HCT116 (cell line): ENCODE measurements at regions not wholly inside any gene's neighbourhood (a gene's known extent, or its start where the extent isn't known, plus 50 kb on each side); places are given as distances from the start of the nearest gene placed in this dataset.

Source experiments
- CEBPB ChIP-seq: IDR thresholded peaks from 2 replicates; pipeline ENCODE4 v1.6.1; 2012; ENCODE audit warnings: low read depth
- EGR1 ChIP-seq: IDR thresholded peaks from 2 replicates; pipeline ENCODE4 v1.6.1; 2012; ENCODE audit warnings: low read depth
- EZH2 ChIP-seq: fragments of 200-600 bp; sonication (generic); IDR thresholded peaks from 2 replicates; pipeline ENCODE4 v1.6.1; 2017; ENCODE audit warnings: antibody characterized with exemption, mixed run types
- MAX ChIP-seq: IDR thresholded peaks from 2 replicates; pipeline ENCODE4 v1.6.1; 2012
- POLR2A ChIP-seq: IDR thresholded peaks from 2 replicates; pipeline ENCODE4 v1.7.0; 2011; ENCODE audit warnings: borderline replicate concordance; ENCODE audit not compliant: insufficient read depth, insufficient read length; ENCODE audit errors: extremely low read depth
- POLR2AphosphoS5 ChIP-seq: IDR thresholded peaks from 2 replicates; pipeline ENCODE4 v1.6.1; 2011; ENCODE audit warnings: mild to moderate bottlenecking, low read depth, low read length, moderate library complexity
- RAD21 ChIP-seq: IDR thresholded peaks from 2 replicates; pipeline ENCODE4 v1.6.1; 2012; ENCODE audit warnings: low read depth, mild to moderate bottlenecking
- REST ChIP-seq: IDR thresholded peaks from 2 replicates; pipeline ENCODE4 v1.6.1; 2012; ENCODE audit warnings: low read depth
- SRF ChIP-seq: IDR thresholded peaks from 2 replicates; pipeline ENCODE4 v1.6.1; 2012; ENCODE audit warnings: low read depth
- YY1 ChIP-seq: IDR thresholded peaks from 2 replicates; pipeline ENCODE4 v1.6.1; 2011; ENCODE audit warnings: low read length, low read depth, moderate library complexity, mild to moderate bottlenecking; ENCODE audit not compliant: insufficient replicate concordance; ENCODE audit errors: extremely low read depth
- ZBTB33 ChIP-seq: IDR thresholded peaks from 2 replicates; pipeline ENCODE4 v1.6.1; 2011; ENCODE audit warnings: mild to moderate bottlenecking, low read length, moderate library complexity; ENCODE audit not compliant: insufficient replicate concordance; ENCODE audit errors: extremely low read depth
- ZNF274 ChIP-seq: fragments of 200-500 bp; sonication (Bioruptor generic); IDR thresholded peaks from 2 replicates; pipeline ENCODE4 v1.6.1; 2014; ENCODE audit warnings: mild to moderate bottlenecking, low read depth, low read length, inconsistent platforms
- TF ChIP-seq, protein P1 (sequence below), 3 experiments: fragments of 200-600 bp in 1 of 3; sonication (generic) in 1 of 3; IDR thresholded peaks in 2 of 3; conservative IDR thresholded peaks in 1 of 3; 2 replicates each; pipeline ENCODE4 v1.5.1; 2012 to 2017; ENCODE audit warnings: low read depth in 2 of 3, low read length in 2 of 3, antibody characterized with exemption in 1 of 3, borderline replicate concordance in 1 of 3, control low read depth in 1 of 3, mild to moderate bottlenecking in 1 of 3, mixed read lengths in 1 of 3, mixed run types in 1 of 3, moderate library complexity in 1 of 3; ENCODE audit not compliant: insufficient read depth in 1 of 3
- TF ChIP-seq, protein P2 (sequence below): IDR thresholded peaks from 2 replicates; pipeline ENCODE4 v1.6.1; 2012

DNA sequence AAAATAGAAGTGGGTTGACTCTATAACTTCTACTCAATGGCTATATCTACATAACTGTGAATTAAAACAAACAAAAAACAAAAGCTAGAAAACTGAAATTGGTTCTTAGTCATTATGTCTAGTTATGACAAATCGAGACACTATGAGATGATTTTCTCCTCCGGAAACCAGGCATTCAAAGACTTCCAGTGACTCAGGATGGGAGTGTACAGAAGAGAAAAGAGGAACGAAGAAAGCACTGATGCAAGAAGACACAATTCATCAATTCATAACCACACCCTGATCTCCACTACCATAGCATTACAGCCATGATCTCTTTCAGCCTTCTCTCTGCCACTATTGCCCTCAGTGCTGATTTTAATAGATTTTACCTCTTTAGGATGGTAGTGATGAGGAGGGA, 253.6 kb downstream of the CBLL2 start:
- TF ChIP-seq, protein P1, sequence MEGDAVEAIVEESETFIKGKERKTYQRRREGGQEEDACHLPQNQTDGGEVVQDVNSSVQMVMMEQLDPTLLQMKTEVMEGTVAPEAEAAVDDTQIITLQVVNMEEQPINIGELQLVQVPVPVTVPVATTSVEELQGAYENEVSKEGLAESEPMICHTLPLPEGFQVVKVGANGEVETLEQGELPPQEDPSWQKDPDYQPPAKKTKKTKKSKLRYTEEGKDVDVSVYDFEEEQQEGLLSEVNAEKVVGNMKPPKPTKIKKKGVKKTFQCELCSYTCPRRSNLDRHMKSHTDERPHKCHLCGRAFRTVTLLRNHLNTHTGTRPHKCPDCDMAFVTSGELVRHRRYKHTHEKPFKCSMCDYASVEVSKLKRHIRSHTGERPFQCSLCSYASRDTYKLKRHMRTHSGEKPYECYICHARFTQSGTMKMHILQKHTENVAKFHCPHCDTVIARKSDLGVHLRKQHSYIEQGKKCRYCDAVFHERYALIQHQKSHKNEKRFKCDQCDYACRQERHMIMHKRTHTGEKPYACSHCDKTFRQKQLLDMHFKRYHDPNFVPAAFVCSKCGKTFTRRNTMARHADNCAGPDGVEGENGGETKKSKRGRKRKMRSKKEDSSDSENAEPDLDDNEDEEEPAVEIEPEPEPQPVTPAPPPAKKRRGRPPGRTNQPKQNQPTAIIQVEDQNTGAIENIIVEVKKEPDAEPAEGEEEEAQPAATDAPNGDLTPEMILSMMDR (IDR thresholded peaks at IDR 0.05 in 2 of 3, conservative IDR thresholded peaks at IDR 0.05 in 1 of 3; ENCODE audit: borderline replicate concordance in 1 of 3, insufficient read depth in 1 of 3, low read depth in 2 of 3, low read length in 2 of 3) = no peak
- no peak for TF ChIP-seq REST
- TF ChIP-seq YY1 = no peak
- TF ChIP-seq SRF = no peak
- TF ChIP-seq, protein P2, sequence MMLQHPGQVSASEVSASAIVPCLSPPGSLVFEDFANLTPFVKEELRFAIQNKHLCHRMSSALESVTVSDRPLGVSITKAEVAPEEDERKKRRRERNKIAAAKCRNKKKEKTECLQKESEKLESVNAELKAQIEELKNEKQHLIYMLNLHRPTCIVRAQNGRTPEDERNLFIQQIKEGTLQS = no peak
- no peak for TF ChIP-seq EGR1
- no peak for TF ChIP-seq ZNF274
- no peak for TF ChIP-seq EZH2
- peak; percentile 51; the same call in 1 of the 2 replicates for TF ChIP-seq CEBPB
- TF ChIP-seq POLR2A = no peak
- no peak for TF ChIP-seq POLR2AphosphoS5
- TF ChIP-seq MAX = no peak
- no peak for TF ChIP-seq RAD21
- no peak for TF ChIP-seq ZBTB33
